HL-60 (cell line): ENCODE measurements at regions not wholly inside any gene's neighbourhood (a gene's known extent, or its start where the extent isn't known, plus 50 kb on each side); places are given as distances from the start of the nearest gene placed in this dataset.

Experiments
- DNase-seq, 2 experiments: peaks; one replicate each; pipeline ENCODE4 v3.0.0-alpha.2; 2010 to 2020; ENCODE audit warnings: low read depth in 1 of 2, low spot score in 1 of 2
- H3K27ac ChIP-seq: fragments of 250-450 bp; sonication (Bioruptor Pico); replicated peaks from 2 replicates; pipeline ENCODE4 v1.5.1; 2020; ENCODE audit warnings: mild to moderate bottlenecking, moderate library complexity
- H3K27me3 ChIP-seq: fragments of 250-450 bp; sonication (Bioruptor Pico); 2 replicates; pipeline ENCODE4 v1.5.1; 2021; ENCODE audit warnings: mild to moderate bottlenecking, moderate library complexity; ENCODE audit not compliant: insufficient read depth, poor library complexity, severe bottlenecking
- H3K4me3 ChIP-seq: replicated peaks from 2 replicates; pipeline ENCODE4 v1.5.1; 2011; ENCODE audit warnings: mild to moderate bottlenecking, control low read depth, low read length; ENCODE audit not compliant: insufficient read depth
- CTCF ChIP-seq: IDR thresholded peaks from one replicate; pipeline ENCODE4 v1.5.1; 2011; ENCODE audit warnings: low read length, control low read depth, inconsistent platforms; ENCODE audit not compliant: insufficient read depth
- GABPA ChIP-seq: IDR thresholded peaks from 2 replicates; pipeline ENCODE4 v1.6.1; 2012; ENCODE audit warnings: low read depth
- POLR2AphosphoS5 ChIP-seq: IDR thresholded peaks from 2 replicates; pipeline ENCODE4 v1.6.1; 2012; ENCODE audit warnings: low read depth
- REST ChIP-seq: IDR thresholded peaks from 2 replicates; pipeline ENCODE4 v1.6.1; 2012; ENCODE audit warnings: low read depth; ENCODE audit not compliant: insufficient replicate concordance
- SPI1 ChIP-seq: IDR thresholded peaks from 2 replicates; pipeline ENCODE4 v1.6.1; 2012; ENCODE audit warnings: low read depth, mild to moderate bottlenecking, borderline replicate concordance

GRCh38 chr6:66200390-66200789, 493.4 kb upstream of the EYS start:
- TF ChIP-seq SPI1: no peak
- TF ChIP-seq POLR2AphosphoS5: no peak
- TF ChIP-seq CTCF: no peak
- TF ChIP-seq GABPA: no peak
- TF ChIP-seq REST: no peak
- H3K27ac ChIP-seq: no peak overlapping the region

GRCh38 chr6:66199171-66199570, 492.1 kb upstream of the EYS start:
- Histone ChIP-seq H3K4me3 (no peak overlapping the region), H3K27me3 (no peaks in the 10 kb centered on the region), H3K27ac (no peak overlapping the region)
- no peak for TF ChIP-seq POLR2AphosphoS5
- TF ChIP-seq CTCF: no peak
- TF ChIP-seq REST: no peak
- TF ChIP-seq SPI1: no peak
- TF ChIP-seq GABPA: no peak
- DNase-seq: no peak

More at GRCh38 chr6:66200390-66200789, 493.4 kb upstream of the EYS start:
- H3K4me3 ChIP-seq: no peak overlapping the region
- H3K27me3 ChIP-seq: no peaks in the 10 kb centered on the region
- no peak for DNase-seq

- no peaks in the 10 kb centered on the region for H3K27me3 ChIP-seq
- TF ChIP-seq REST (no peak), CTCF (no peak), GABPA (no peak), SPI1 (no peak), POLR2AphosphoS5 (no peak)
- no peak for DNase-seq
- no peak overlapping the region for H3K27ac ChIP-seq
- no peak overlapping the region for H3K4me3 ChIP-seq
These were observed 491.1 kb upstream of the EYS start for GRCh38 chr6:66198062-66198624.
